Breast epithelium (tissue), 4 donors: ENCODE measurements at regions not wholly inside any gene's neighbourhood (a gene's known extent, or its start where the extent isn't known, plus 50 kb on each side); places are given as distances from the start of the nearest gene placed in this dataset.
A peak's percentile ranks its signal among the peaks of the same experiment; 100 is the strongest.
"Not testable (repeated sequence)": the region's sequence is repeated elsewhere in the genome, so short reads cannot be mapped to it uniquely, and the experiment has no call there.

Source experiments
- DNase-seq, 2 donors: peaks; one replicate each; pipeline ENCODE4 v3.0.0-alpha.2; 2019; ENCODE audit warnings: low spot score in 2 of 2
- H3K27ac ChIP-seq, 2 donors: fragments of 200-600 bp; sonication (generic) in 1 of 2; one replicate each; pipeline ENCODE4 v1.5.1; 2016 to 2019; ENCODE audit warnings: mild to moderate bottlenecking in 1 of 2
- H3K27me3 ChIP-seq, 2 donors: fragments of 200-600 bp; sonication (generic) in 1 of 2; one replicate each; pipeline versions ENCODE4 v1.5.1 to v1.6.0; 2017 to 2019; ENCODE audit warnings: control low read depth in 1 of 2, mild to moderate bottlenecking in 1 of 2
- H3K36me3 ChIP-seq: fragments of 200-600 bp; one replicate; pipeline ENCODE4 v1.5.1; 2019
- H3K4me1 ChIP-seq, 2 donors: fragments of 200-600 bp; sonication (generic); one replicate each; pipeline ENCODE4 v1.5.1; 2016 to 2019; ENCODE audit warnings: control low read depth in 1 of 2
- H3K4me3 ChIP-seq, 3 donors: fragments of 200-600 bp; sonication (generic); 1 replicate in 2 of 3; 2 replicates in 1 of 3; pipeline ENCODE4 v1.5.1; 2016 to 2019; ENCODE audit warnings: mild to moderate bottlenecking in 3 of 3, moderate library complexity in 2 of 3
- H3K9me3 ChIP-seq, 2 donors: fragments of 200-600 bp; sonication (generic) in 1 of 2; one replicate each; pipeline ENCODE4 v1.5.1; 2016 to 2019; ENCODE audit warnings: control low read depth in 1 of 2
- POLR2A ChIP-seq: fragments of 450-650 bp; IDR thresholded peaks from one replicate; pipeline ENCODE4 v1.6.1; 2016; ENCODE audit warnings: antibody characterized with exemption, mild to moderate bottlenecking, moderate library complexity
- POLR2AphosphoS5 ChIP-seq, 3 donors: sonication (generic); formaldehyde crosslinking; IDR thresholded peaks; one replicate each; pipeline ENCODE4 v1.6.1; 2017; ENCODE audit warnings: antibody characterized with exemption in 3 of 3
- intact Hi-C: fragments of 100-400 bp; cut with DNase I; formaldehyde crosslinking; loops from one replicate; pipeline ENCODE4 v1.15.1; 2023; ENCODE audit warnings: low total_unique reads
- TF ChIP-seq, protein P1 (sequence below), 3 donors: fragments of 450-650 bp; IDR thresholded peaks; one replicate each; pipeline ENCODE4 v1.5.1; 2016 to 2017; ENCODE audit warnings: antibody characterized with exemption in 3 of 3, mild to moderate bottlenecking in 3 of 3, moderate library complexity in 3 of 3

DNA sequence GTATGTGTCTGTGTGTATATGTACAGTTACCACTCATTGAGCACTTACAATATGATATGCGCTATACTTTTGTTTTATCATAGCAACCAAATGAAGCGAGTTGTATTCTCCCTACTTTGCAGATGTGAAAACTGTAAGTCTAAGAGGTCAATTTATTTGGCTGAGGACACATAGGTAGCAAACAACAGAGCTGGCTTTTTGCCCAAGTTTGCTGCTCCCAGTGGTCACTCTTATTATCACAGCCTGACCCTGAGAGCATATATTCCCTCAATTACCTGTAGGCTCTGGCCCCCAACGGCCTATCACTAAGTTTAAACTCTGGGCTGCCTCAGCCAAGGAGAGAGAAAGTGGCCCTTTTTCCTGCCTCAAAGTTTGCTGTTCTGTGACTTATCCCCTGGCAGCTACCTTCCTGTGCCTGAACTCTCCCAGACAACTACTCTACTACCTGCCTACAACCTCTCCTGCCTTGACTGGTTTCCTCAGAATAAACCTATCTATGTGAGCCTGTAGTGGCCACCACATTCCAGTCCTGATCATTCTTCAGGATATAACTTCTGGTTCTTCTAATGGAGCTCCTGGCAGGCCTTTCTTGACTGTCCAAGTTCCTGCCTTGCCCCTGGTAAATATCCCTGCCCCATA is 221.8 kb downstream of the FRK start:
- H3K27ac ChIP-seq, result no peak overlapping the region
- no peak for DNase-seq
- TF ChIP-seq, protein P1, sequence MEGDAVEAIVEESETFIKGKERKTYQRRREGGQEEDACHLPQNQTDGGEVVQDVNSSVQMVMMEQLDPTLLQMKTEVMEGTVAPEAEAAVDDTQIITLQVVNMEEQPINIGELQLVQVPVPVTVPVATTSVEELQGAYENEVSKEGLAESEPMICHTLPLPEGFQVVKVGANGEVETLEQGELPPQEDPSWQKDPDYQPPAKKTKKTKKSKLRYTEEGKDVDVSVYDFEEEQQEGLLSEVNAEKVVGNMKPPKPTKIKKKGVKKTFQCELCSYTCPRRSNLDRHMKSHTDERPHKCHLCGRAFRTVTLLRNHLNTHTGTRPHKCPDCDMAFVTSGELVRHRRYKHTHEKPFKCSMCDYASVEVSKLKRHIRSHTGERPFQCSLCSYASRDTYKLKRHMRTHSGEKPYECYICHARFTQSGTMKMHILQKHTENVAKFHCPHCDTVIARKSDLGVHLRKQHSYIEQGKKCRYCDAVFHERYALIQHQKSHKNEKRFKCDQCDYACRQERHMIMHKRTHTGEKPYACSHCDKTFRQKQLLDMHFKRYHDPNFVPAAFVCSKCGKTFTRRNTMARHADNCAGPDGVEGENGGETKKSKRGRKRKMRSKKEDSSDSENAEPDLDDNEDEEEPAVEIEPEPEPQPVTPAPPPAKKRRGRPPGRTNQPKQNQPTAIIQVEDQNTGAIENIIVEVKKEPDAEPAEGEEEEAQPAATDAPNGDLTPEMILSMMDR (IDR thresholded peaks at IDR 0.05), result peak in 1 of 3 donors; percentile 26
- no peak for TF ChIP-seq POLR2AphosphoS5 (IDR thresholded peaks at IDR 0.05)
- no peak for TF ChIP-seq POLR2A
- no peaks in the 10 kb centered on the region for H3K4me1 ChIP-seq
- H3K4me3 ChIP-seq, result no peak overlapping the region
- intact Hi-C loops, result loop anchor here (5.0 kb wide), 1 partner anchor 1487 kb away; no protein-coding TSS in a partner anchor
- no peaks in the 10 kb centered on the region for H3K27me3 ChIP-seq
- H3K9me3 ChIP-seq, result no peaks in the 10 kb centered on the region
- no peaks in the 10 kb centered on the region for H3K36me3 ChIP-seq

DNA sequence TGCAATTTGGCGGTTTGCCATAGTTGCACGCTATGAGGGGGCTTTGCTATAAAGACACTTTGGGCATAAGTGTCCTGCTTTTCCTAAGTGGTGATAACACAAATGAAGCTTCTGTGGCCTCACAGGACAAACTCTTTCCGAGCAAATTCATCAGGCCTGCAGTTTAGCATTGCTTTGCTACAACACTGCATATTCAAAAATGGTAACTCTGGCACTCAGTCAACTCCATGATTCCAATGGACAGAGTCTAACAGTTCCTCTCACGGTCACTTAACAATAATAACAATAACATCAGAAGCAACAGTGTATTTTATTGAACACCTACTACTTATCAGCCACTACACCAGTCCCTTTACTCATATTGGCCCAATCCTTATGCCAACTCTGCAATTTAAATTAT is 222.5 kb downstream of the FRK start:
- H3K36me3 ChIP-seq, result no peaks in the 10 kb centered on the region
- no peaks in the 10 kb centered on the region for H3K9me3 ChIP-seq
- H3K4me1 ChIP-seq, result no peaks in the 10 kb centered on the region
- intact Hi-C loops, result loop anchor here (5.0 kb wide), 1 partner anchor 1486 kb away; no protein-coding TSS in a partner anchor
- no peak overlapping the region for H3K27ac ChIP-seq
- TF ChIP-seq POLR2A (no peak), POLR2AphosphoS5 (IDR thresholded peaks at IDR 0.05) (no peak)
- TF ChIP-seq, protein P1 (IDR thresholded peaks at IDR 0.05), result no peak
- DNase-seq, result no peak
- no peaks in the 10 kb centered on the region for H3K27me3 ChIP-seq
- no peak overlapping the region for H3K4me3 ChIP-seq

DNA sequence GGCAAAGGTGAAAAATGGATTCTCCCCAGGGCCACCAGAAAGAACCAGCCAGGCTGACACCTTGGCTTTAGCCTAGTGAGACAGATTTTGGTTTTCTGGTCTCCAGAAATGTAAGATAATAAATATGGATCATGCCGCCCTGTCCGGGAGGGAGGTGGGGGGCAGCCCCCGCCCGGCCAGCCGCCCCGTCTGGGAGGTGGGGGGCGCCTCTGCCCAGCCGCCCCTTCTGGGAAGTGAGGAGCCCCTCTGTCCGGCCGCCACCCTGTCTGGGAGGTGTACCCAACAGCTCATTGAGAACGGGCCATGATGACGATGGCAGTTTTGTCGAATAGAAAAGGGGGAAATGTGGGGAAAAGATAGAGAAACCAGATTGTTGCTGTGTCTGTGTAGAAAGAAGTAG is 224.3 kb downstream of the FRK start:
- H3K27ac ChIP-seq, H3K9me3 ChIP-seq, DNase-seq, H3K4me1 ChIP-seq, H3K4me3 ChIP-seq, H3K36me3 ChIP-seq, H3K27me3 ChIP-seq: not testable (repeated sequence)
- intact Hi-C loops, result loop anchor here (5.0 kb wide), 1 partner anchor 1484 kb away; no protein-coding TSS in a partner anchor

DNA sequence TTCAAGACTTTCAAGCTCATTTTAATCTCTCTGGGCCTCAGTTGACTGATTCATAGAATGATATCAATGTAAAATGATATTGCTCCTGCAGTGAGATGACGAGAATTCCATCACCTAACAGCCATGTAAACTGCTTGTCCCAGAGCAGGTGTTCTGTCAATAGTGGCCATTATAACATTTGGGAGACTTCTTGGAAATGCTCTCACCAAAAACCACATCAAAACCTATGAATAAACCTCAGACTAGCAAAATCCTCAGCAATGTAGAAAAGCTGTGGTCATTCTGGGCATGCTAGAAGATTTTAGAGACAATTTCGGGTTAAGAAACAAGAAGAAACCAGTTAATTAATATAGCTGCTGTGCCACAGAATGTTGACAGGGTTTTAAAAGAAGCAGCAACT is 225.4 kb downstream of the FRK start:
- Histone ChIP-seq H3K27me3 (no peaks in the 10 kb centered on the region), H3K36me3 (no peaks in the 10 kb centered on the region), H3K4me1 (no peaks in the 10 kb centered on the region), H3K9me3 (no peaks in the 10 kb centered on the region), H3K4me3 (no peak overlapping the region), H3K27ac (no peak overlapping the region)
- intact Hi-C loops, result loop anchor here (5.0 kb wide), 1 partner anchor 1483 kb away; no protein-coding TSS in a partner anchor
- DNase-seq, result no peak
- TF ChIP-seq, protein P1 (IDR thresholded peaks at IDR 0.05), result no peak
- TF ChIP-seq POLR2A (no peak), POLR2AphosphoS5 (IDR thresholded peaks at IDR 0.05) (no peak)

DNA sequence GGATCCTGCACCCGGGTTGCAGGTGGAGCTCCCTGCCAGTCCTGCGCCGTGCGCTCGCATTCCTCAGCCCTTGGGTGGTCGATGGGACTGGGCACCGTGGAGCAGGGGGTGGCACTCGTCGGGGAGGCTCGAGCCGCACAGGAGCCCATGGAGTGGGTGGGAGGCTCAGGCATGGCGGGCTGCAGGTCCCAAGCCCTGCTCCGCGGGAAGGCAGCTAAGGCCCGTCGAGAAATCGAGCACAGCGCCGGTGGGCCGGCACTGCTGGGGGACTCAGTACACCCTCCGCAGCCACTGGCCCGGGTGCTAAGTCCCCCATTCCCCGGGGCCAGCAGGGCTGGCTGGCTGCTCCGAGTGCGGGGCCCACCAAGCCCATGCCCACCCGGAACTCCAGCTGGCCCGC is 226.1 kb downstream of the FRK start:
- H3K27me3 ChIP-seq, H3K9me3 ChIP-seq, H3K4me3 ChIP-seq, intact Hi-C loops, DNase-seq, H3K36me3 ChIP-seq, H3K27ac ChIP-seq, H3K4me1 ChIP-seq: not testable (repeated sequence)

DNA sequence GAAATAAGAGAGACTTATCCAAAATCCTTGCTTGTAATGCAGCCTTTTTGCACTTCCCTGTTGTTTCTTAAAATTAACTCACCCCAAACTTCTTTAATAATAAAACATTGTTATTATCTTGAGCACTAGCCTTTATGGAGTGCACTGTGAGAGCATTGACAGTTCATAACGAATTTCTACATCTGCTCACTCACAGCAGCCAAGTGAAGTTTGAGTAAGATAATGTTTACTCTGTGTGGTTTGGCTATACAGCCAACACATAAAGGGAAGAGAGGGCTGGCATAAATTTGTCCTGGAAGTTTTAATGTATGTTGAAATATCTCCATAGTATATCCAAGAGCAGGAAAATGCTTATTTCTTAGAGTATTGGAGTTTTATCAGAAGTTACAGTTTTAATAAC is 227.9 kb downstream of the FRK start:
- no peak overlapping the region for H3K4me3 ChIP-seq
- intact Hi-C loops, result no loop called here
- no peaks in the 10 kb centered on the region for H3K4me1 ChIP-seq
- no peaks in the 10 kb centered on the region for H3K27me3 ChIP-seq
- H3K36me3 ChIP-seq, result no peaks in the 10 kb centered on the region
- H3K27ac ChIP-seq, result no peak overlapping the region
- TF ChIP-seq, protein P1 (IDR thresholded peaks at IDR 0.05), result no peak
- TF ChIP-seq POLR2A (no peak), POLR2AphosphoS5 (IDR thresholded peaks at IDR 0.05) (no peak)
- no peaks in the 10 kb centered on the region for H3K9me3 ChIP-seq
- DNase-seq, result no peak
